ENCODE measurements at regions not wholly inside any gene's neighbourhood (a gene's known extent, or its start where the extent isn't known, plus 50 kb on each side); places are given as distances from the start of the nearest gene placed in this dataset.

- no peak for DNase-seq
These were observed 366.3 kb downstream of the PLPP3 start for GRCh38 chr1:56213068-56213467.

- no peak for DNase-seq
These were observed 367.2 kb downstream of the PLPP3 start for GRCh38 chr1:56212143-56212542.

- no peak for DNase-seq
These were observed 373.0 kb downstream of the PLPP3 start for GRCh38 chr1:56206391-56206790.

- DNase-seq: no peak
These were observed 375.2 kb downstream of the PLPP3 start for GRCh38 chr1:56204206-56204605.

- DNase-seq: no peak
These were observed 376.4 kb downstream of the PLPP3 start for GRCh38 chr1:56202796-56203492.

GRCh38 chr1:56202186-56202585 is 377.2 kb downstream of the PLPP3 start:
- no peak for DNase-seq

- DNase-seq: no peak
These were observed 378.5 kb downstream of the PLPP3 start for GRCh38 chr1:56200896-56201295.

- DNase-seq: no peak
These were observed 378.9 kb downstream of the PLPP3 start for GRCh38 chr1:56200442-56200841.

- DNase-seq: no peak
These were observed 379.4 kb downstream of the PLPP3 start for GRCh38 chr1:56199956-56200355.

GRCh38 chr1:56199061-56199460 is 380.3 kb downstream of the PLPP3 start:
- no peak for DNase-seq

- no peak for DNase-seq
These were observed 381.4 kb downstream of the PLPP3 start for GRCh38 chr1:56197946-56198345.

- no peak for DNase-seq
These were observed 382.5 kb downstream of the PLPP3 start for GRCh38 chr1:56196839-56197238.

GRCh38 chr1:56194701-56195300 is 384.6 kb downstream of the PLPP3 start:
- DNase-seq: no peak

GRCh38 chr1:56193656-56194055 is 385.7 kb downstream of the PLPP3 start:
- DNase-seq: no peak

GRCh38 chr1:56191369-56191768 is 388.0 kb downstream of the PLPP3 start:
- DNase-seq: no peak

- DNase-seq: no peak
These were observed 388.5 kb downstream of the PLPP3 start for GRCh38 chr1:56190806-56191365.

- no peak for DNase-seq
These were observed 389.2 kb downstream of the PLPP3 start for GRCh38 chr1:56189946-56190805.

- no peak for DNase-seq
These were observed 389.9 kb downstream of the PLPP3 start for GRCh38 chr1:56189454-56189853.

GRCh38 chr1:56188855-56189254 is 390.5 kb downstream of the PLPP3 start:
- DNase-seq: no peak

- DNase-seq: no peak
These were observed 391.1 kb downstream of the PLPP3 start for GRCh38 chr1:56188221-56188620.

GRCh38 chr1:56187405-56187804 is 392.0 kb downstream of the PLPP3 start:
- DNase-seq: no peak

- DNase-seq: no peak
These were observed 393.9 kb downstream of the PLPP3 start for GRCh38 chr1:56185493-56185892.

- DNase-seq: no peak
These were observed 396.2 kb downstream of the PLPP3 start for GRCh38 chr1:56183151-56183550.

Data from CD4-positive, alpha-beta T cell treated with Interleukin-4 for 1 hour (primary cell).